ENCODE measurements at regions not wholly inside any gene's neighbourhood (a gene's known extent, or its start where the extent isn't known, plus 50 kb on each side); places are given as distances from the start of the nearest gene placed in this dataset.

DNA sequence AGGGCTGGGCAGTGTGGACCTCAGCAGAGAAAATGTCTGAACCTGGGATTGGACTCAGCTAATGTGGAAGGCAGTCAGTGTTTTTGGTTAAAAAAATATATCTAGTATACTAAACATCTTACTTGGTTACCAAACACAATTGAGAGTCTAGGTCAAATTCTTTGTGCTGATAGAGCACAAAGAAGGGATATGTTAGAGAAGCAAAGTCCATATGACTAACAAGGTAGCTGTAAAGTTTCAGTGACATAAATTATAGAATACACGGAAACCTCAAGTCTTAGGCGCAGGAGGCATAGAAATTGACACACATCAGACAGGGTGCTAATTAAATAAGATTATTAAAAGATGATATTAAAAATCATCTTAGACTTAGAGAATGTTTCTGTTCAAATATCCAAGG lies 718.3 kb downstream of the TLR4 start:
- no peaks in the 10 kb centered on the region for H3K9me3 ChIP-seq (replicated peaks)
- no peak overlapping the region for H3K27ac ChIP-seq (replicated peaks)
- H3K4me1 ChIP-seq: no peaks in the 10 kb centered on the region
- TF ChIP-seq, protein P1, sequence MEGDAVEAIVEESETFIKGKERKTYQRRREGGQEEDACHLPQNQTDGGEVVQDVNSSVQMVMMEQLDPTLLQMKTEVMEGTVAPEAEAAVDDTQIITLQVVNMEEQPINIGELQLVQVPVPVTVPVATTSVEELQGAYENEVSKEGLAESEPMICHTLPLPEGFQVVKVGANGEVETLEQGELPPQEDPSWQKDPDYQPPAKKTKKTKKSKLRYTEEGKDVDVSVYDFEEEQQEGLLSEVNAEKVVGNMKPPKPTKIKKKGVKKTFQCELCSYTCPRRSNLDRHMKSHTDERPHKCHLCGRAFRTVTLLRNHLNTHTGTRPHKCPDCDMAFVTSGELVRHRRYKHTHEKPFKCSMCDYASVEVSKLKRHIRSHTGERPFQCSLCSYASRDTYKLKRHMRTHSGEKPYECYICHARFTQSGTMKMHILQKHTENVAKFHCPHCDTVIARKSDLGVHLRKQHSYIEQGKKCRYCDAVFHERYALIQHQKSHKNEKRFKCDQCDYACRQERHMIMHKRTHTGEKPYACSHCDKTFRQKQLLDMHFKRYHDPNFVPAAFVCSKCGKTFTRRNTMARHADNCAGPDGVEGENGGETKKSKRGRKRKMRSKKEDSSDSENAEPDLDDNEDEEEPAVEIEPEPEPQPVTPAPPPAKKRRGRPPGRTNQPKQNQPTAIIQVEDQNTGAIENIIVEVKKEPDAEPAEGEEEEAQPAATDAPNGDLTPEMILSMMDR (IDR thresholded peaks at IDR 0.05; ENCODE audit: borderline replicate concordance): no peak
- H3K4me3 ChIP-seq: no peak overlapping the region
- intact Hi-C loops (cut with micrococcal nuclease): no loop called here
- no peaks in the 10 kb centered on the region for H3K27me3 ChIP-seq (ENCODE audit: low read depth)
- H3K36me3 ChIP-seq: no peaks in the 10 kb centered on the region
- DNase-seq: no peak

DNA sequence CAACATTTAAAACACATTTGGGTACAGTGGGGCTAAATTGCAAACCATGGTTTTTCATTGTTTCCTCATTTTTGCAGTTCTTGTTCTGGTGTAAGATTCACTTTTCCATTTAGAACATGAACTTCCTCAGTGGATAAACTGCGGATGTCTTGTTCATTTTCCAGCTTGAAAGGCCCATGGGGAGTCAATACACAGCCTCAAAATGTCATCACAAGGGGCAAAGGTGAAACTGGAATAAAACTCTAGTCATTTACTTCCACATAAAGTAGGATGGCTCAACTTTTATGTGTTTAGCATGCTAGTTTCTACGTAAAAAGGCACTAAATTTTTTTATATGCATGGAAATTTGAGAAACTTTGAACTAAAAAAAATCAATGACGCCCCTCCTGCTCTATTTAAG lies 718.8 kb downstream of the TLR4 start:
- no peak for DNase-seq
- intact Hi-C loops (cut with micrococcal nuclease): no loop called here
- TF ChIP-seq, protein P1 (IDR thresholded peaks at IDR 0.05; ENCODE audit: borderline replicate concordance): no peak
- H3K27me3 ChIP-seq (ENCODE audit: low read depth): no peaks in the 10 kb centered on the region
- no peaks in the 10 kb centered on the region for H3K36me3 ChIP-seq
- no peak overlapping the region for H3K27ac ChIP-seq (replicated peaks)
- no peak overlapping the region for H3K4me3 ChIP-seq
- H3K4me1 ChIP-seq: no peaks in the 10 kb centered on the region
- no peaks in the 10 kb centered on the region for H3K9me3 ChIP-seq (replicated peaks)

DNA sequence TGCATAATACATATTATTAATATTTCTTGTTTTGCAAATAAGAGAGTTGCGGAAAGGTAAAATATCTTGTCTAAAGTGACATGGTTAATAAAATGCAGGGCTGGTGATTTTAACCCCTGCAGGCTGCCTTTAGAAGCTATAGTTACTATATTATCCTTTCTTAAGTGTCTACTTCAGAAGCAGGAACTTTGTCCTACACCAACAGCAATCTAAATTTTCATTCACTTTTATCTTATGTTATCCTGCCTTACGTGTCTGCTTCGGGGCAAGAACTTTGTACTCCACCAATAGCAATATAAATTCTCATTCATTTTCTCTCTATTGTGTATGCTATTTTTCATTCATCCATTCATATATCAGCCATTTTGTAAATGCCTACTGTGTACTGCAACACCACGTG lies 719.5 kb downstream of the TLR4 start:
- no peak for DNase-seq
- no peaks in the 10 kb centered on the region for H3K36me3 ChIP-seq
- H3K27ac ChIP-seq (replicated peaks): no peak overlapping the region
- H3K27me3 ChIP-seq (ENCODE audit: low read depth): no peaks in the 10 kb centered on the region
- intact Hi-C loops (cut with micrococcal nuclease): no loop called here
- H3K4me1 ChIP-seq: no peaks in the 10 kb centered on the region
- no peaks in the 10 kb centered on the region for H3K9me3 ChIP-seq (replicated peaks)
- no peak overlapping the region for H3K4me3 ChIP-seq
- TF ChIP-seq, protein P1 (IDR thresholded peaks at IDR 0.05; ENCODE audit: borderline replicate concordance): no peak

DNA sequence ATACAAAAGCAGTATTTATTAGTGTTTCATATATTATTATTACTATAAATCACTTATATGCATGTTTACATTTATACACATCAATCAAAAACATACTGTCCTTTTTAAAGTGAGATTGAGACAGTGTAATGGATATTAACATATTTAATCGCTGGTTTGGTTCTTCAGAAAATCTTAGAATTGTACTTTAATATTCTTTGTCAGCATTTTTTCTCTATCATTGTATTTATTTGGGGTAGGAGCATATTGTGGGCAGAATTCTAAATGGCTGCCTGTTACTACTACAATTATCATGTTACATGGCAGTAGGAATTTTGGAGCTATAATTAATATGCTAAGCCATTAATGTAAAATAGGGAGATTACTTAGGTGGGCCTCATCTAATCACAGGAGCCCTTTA lies 722.6 kb downstream of the TLR4 start:
- intact Hi-C loops (cut with micrococcal nuclease): no loop called here
- H3K4me3 ChIP-seq: no peak overlapping the region
- DNase-seq: no peak
- no peak overlapping the region for H3K27ac ChIP-seq (replicated peaks)
- TF ChIP-seq, protein P1 (IDR thresholded peaks at IDR 0.05; ENCODE audit: borderline replicate concordance): no peak
- H3K4me1 ChIP-seq: no peaks in the 10 kb centered on the region
- no peaks in the 10 kb centered on the region for H3K36me3 ChIP-seq
- H3K9me3 ChIP-seq (replicated peaks): no peaks in the 10 kb centered on the region
- H3K27me3 ChIP-seq (ENCODE audit: low read depth): no peaks in the 10 kb centered on the region

DNA sequence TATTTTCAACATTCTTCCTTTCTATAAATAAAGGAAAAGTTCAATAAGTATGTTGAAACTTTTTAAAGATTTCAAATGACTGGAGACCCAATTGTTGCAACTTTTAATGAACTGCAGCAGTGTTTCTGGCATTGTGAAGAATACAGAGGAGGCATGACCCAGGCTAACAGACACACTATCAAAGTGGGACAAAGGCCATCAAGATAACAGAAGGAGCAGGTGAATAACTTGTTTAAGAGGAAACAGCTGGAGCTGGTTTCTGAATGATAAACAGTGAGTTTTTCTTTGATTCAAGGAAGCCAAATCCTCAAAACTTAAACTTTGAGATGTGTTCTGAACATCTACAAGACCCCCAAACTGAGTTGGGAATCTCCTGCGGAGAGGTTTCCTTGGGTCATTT lies 734.6 kb downstream of the TLR4 start:
- intact Hi-C loops (cut with micrococcal nuclease): no loop called here
- TF ChIP-seq, protein P1 (IDR thresholded peaks at IDR 0.05; ENCODE audit: borderline replicate concordance): no peak

DNA sequence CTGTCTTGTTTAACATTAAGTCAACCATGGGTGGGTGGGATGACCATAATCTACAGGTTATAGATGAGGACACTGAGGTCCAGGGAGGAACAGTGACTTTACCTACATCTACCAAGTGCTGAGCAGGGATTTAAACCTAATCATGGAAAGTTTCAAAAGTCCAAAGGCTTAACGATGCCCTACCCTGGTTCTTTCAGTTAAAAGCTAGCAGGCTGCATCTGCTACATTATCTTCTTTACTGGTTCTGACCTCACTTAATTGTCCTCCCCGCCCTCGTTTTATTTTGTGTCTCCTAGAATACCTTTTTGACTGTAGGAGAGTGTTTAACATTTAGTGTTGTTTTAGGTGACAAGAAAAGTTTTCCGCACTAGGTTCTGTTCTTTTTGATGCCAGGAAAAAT lies 735.2 kb downstream of the TLR4 start:
- no peaks in the 10 kb centered on the region for H3K4me1 ChIP-seq
- TF ChIP-seq, protein P1 (IDR thresholded peaks at IDR 0.05; ENCODE audit: borderline replicate concordance): no peak
- DNase-seq: no peak
- intact Hi-C loops (cut with micrococcal nuclease): no loop called here
- H3K27me3 ChIP-seq (ENCODE audit: low read depth): no peaks in the 10 kb centered on the region
- no peaks in the 10 kb centered on the region for H3K36me3 ChIP-seq
- H3K27ac ChIP-seq (replicated peaks): no peak overlapping the region
- H3K4me3 ChIP-seq: no peak overlapping the region
- no peaks in the 10 kb centered on the region for H3K9me3 ChIP-seq (replicated peaks)

More for the DNA sequence above, 734.6 kb downstream of the TLR4 start:
- Histone ChIP-seq H3K36me3 (no peaks in the 10 kb centered on the region), H3K4me1 (no peaks in the 10 kb centered on the region), H3K9me3 (replicated peaks) (no peaks in the 10 kb centered on the region), H3K27me3 (ENCODE audit: low read depth) (no peaks in the 10 kb centered on the region), H3K27ac (replicated peaks) (no peak overlapping the region), H3K4me3 (no peak overlapping the region)
- DNase-seq: no peak

Measured in left ventricle myocardium inferior (tissue), 1 donor.